A549 (cell line): ENCODE measurements at regions not wholly inside any gene's neighbourhood (a gene's known extent, or its start where the extent isn't known, plus 50 kb on each side); places are given as distances from the start of the nearest gene placed in this dataset.

Experiments
- CHD4 ChIP-seq: fragments of 200-600 bp; sonication (generic); IDR thresholded peaks from 2 replicates; pipeline ENCODE4 v1.6.1; 2016; ENCODE audit warnings: antibody characterized with exemption, mild to moderate bottlenecking, borderline replicate concordance
- HOXA7 ChIP-seq: fragments of 250-450 bp; sonication (Bioruptor Pico); IDR thresholded peaks from 2 replicates; pipeline ENCODE4 v1.5.0; 2020; ENCODE audit warnings: mild to moderate bottlenecking, moderate library complexity
- MAFK ChIP-seq: fragments of 450-650 bp; IDR thresholded peaks from 2 replicates; pipeline ENCODE4 v1.6.1; 2014; ENCODE audit not compliant: partially characterized antibody
- MAZ ChIP-seq: fragments of 150-350 bp; IDR thresholded peaks from 2 replicates; pipeline ENCODE4 v1.6.1; 2014; ENCODE audit warnings: antibody characterized with exemption, low read depth, low read length, borderline replicate concordance
- POLR2A ChIP-seq: IDR thresholded peaks from 2 replicates; pipeline ENCODE4 v1.6.1; 2012; ENCODE audit warnings: mild to moderate bottlenecking, low read length
- TF ChIP-seq, protein P1 (sequence below): fragments of >200 bp; sonication (Bioruptor Twin); formaldehyde crosslinking; IDR thresholded peaks from 3 replicates; pipeline ENCODE4 v1.5.1; 2016
- TF ChIP-seq, protein P2 (sequence below): IDR thresholded peaks from 2 replicates; pipeline ENCODE4 v1.6.1; 2012

DNA sequence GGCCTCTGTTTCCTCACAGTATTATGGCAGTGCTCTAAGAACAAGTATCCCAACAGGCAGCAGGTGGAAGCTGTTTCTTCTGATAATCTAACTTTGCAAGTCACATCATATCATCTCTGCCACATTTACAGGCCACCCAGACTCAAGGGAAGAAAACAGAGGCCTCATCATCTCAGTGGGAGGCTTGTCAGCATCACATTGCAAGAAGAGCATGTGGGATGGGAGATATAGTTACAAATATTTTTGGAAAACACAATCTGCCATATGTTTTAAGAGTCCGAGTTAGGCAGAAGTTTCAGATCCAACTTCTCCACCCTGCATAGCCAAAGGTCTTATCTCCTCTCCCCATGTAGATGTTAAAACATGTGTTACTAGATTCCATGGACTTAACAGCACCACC is 130.4 kb upstream of the PDE1C start:
- TF ChIP-seq, protein P1, sequence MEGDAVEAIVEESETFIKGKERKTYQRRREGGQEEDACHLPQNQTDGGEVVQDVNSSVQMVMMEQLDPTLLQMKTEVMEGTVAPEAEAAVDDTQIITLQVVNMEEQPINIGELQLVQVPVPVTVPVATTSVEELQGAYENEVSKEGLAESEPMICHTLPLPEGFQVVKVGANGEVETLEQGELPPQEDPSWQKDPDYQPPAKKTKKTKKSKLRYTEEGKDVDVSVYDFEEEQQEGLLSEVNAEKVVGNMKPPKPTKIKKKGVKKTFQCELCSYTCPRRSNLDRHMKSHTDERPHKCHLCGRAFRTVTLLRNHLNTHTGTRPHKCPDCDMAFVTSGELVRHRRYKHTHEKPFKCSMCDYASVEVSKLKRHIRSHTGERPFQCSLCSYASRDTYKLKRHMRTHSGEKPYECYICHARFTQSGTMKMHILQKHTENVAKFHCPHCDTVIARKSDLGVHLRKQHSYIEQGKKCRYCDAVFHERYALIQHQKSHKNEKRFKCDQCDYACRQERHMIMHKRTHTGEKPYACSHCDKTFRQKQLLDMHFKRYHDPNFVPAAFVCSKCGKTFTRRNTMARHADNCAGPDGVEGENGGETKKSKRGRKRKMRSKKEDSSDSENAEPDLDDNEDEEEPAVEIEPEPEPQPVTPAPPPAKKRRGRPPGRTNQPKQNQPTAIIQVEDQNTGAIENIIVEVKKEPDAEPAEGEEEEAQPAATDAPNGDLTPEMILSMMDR = no peak
- no peak for TF ChIP-seq POLR2A
- no peak for TF ChIP-seq CHD4
- TF ChIP-seq HOXA7 (CRISPR knock-in tag) = no peak
- no peak for TF ChIP-seq MAZ
- TF ChIP-seq, protein P2, sequence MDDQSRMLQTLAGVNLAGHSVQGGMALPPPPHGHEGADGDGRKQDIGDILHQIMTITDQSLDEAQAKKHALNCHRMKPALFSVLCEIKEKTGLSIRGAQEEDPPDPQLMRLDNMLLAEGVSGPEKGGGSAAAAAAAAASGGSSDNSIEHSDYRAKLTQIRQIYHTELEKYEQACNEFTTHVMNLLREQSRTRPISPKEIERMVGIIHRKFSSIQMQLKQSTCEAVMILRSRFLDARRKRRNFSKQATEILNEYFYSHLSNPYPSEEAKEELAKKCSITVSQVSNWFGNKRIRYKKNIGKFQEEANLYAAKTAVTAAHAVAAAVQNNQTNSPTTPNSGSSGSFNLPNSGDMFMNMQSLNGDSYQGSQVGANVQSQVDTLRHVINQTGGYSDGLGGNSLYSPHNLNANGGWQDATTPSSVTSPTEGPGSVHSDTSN = no peak
- no peak for TF ChIP-seq MAFK
